Kidney (tissue), 13 donors: ENCODE measurements at regions not wholly inside any gene's neighbourhood (a gene's known extent, or its start where the extent isn't known, plus 50 kb on each side); places are given as distances from the start of the nearest gene placed in this dataset.

Source experiments
- DNase-seq, 5 donors: peaks; one replicate each; pipeline ENCODE4 v3.0.0-alpha.2; 2013 to 2020
- FAIRE-seq: peaks from 2 replicates; lab custom pipeline; 2012; peaks lifted over from hg19 to GRCh38; lab: Jason Lieb, UNC
- H3K27ac ChIP-seq, 2 donors: one replicate each; pipeline ENCODE4 v1.7.0; 2013; ENCODE audit warnings: low read depth in 2 of 2, low read length in 2 of 2, inconsistent platforms in 1 of 2
- H3K27me3 ChIP-seq: one replicate; pipeline ENCODE4 v1.7.1; 2013; ENCODE audit warnings: low read length, inconsistent platforms; ENCODE audit not compliant: control insufficient read depth, insufficient read depth
- H3K36me3 ChIP-seq, 3 donors: one replicate each; pipeline versions ENCODE4 v1.7.0 to v1.7.1; 2013; ENCODE audit warnings: low read length in 3 of 3, control low read depth in 1 of 3, inconsistent platforms in 1 of 3; ENCODE audit not compliant: insufficient read depth in 3 of 3, control insufficient read depth in 2 of 3
- H3K4me1 ChIP-seq, 3 donors: one replicate each; pipeline versions ENCODE4 v1.7.0 to v1.7.1; 2013; ENCODE audit warnings: low read length in 3 of 3, inconsistent platforms in 1 of 3, low read depth in 1 of 3; ENCODE audit not compliant: control insufficient read depth in 2 of 3, insufficient read depth in 2 of 3
- H3K4me3 ChIP-seq, 3 donors: one replicate each; pipeline versions ENCODE4 v1.7.0 to v1.8.1; 2013; ENCODE audit warnings: low read length in 3 of 3, control low read depth in 1 of 3, inconsistent platforms in 1 of 3
- H3K9ac ChIP-seq, 3 donors: one replicate each; pipeline versions ENCODE4 v1.7.0 to v1.7.1; 2013; ENCODE audit warnings: low read length in 3 of 3, control low read depth in 1 of 3, inconsistent platforms in 1 of 3
- H3K9me3 ChIP-seq, 3 donors: one replicate each; pipeline versions ENCODE4 v1.7.0 to v1.7.1; 2013; ENCODE audit warnings: low read length in 3 of 3, control low read depth in 1 of 3, inconsistent platforms in 1 of 3; ENCODE audit not compliant: control insufficient read depth in 2 of 3, insufficient read depth in 1 of 3
- intact Hi-C: fragments of 100-400 bp; cut with DNase I; formaldehyde crosslinking; loops from one replicate; pipeline ENCODE4 v1.11.1; 2022
- TF ChIP-seq, protein P1 (sequence below): IDR thresholded peaks from 3 replicates; pipeline ENCODE4 v1.5.1; 2012; ENCODE audit warnings: mild to moderate bottlenecking, moderate library complexity, borderline replicate concordance; ENCODE audit not compliant: insufficient read depth; ENCODE audit errors: extremely low read depth
- donor health status: control.
- donor health status: control.
- donor health status: control.
- donor health status: control.
- donor health status: control.
- donor health status: DM: yes; HTN: yes; CAD: no.
- donor health status: Normal renal cell carcinoma (clear cell type).

DNA sequence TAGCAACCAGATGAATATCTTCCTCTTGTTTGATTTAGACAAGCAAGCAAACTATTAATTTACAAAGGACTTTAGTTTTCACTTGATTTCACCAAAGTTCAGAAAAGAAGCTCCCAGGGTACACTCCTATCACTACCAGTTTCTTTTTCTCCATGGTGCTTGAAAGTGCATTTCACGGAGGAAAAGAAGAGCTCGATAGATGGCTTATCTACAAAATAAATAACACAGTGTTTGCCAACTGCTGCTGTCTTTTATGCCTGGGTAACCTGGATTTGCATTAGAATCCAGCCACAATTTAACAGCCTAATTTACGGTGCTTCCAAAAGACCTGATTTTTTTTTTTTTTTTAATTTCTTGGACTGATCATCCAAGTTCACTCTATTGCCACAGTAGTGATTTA is 275.7 kb downstream of the GPR37 start:
- no peaks in the 10 kb centered on the region for H3K27me3 ChIP-seq
- H3K9me3 ChIP-seq: no peaks in the 10 kb centered on the region
- TF ChIP-seq, protein P1, sequence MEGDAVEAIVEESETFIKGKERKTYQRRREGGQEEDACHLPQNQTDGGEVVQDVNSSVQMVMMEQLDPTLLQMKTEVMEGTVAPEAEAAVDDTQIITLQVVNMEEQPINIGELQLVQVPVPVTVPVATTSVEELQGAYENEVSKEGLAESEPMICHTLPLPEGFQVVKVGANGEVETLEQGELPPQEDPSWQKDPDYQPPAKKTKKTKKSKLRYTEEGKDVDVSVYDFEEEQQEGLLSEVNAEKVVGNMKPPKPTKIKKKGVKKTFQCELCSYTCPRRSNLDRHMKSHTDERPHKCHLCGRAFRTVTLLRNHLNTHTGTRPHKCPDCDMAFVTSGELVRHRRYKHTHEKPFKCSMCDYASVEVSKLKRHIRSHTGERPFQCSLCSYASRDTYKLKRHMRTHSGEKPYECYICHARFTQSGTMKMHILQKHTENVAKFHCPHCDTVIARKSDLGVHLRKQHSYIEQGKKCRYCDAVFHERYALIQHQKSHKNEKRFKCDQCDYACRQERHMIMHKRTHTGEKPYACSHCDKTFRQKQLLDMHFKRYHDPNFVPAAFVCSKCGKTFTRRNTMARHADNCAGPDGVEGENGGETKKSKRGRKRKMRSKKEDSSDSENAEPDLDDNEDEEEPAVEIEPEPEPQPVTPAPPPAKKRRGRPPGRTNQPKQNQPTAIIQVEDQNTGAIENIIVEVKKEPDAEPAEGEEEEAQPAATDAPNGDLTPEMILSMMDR: no peak
- no peak overlapping the region for H3K27ac ChIP-seq
- DNase-seq (no peak), FAIRE-seq (no peak)
- no peak overlapping the region for H3K4me3 ChIP-seq
- H3K9ac ChIP-seq: no peak overlapping the region
- no peaks in the 10 kb centered on the region for H3K36me3 ChIP-seq
- intact Hi-C loops: no loop called here
- no peaks in the 10 kb centered on the region for H3K4me1 ChIP-seq

DNA sequence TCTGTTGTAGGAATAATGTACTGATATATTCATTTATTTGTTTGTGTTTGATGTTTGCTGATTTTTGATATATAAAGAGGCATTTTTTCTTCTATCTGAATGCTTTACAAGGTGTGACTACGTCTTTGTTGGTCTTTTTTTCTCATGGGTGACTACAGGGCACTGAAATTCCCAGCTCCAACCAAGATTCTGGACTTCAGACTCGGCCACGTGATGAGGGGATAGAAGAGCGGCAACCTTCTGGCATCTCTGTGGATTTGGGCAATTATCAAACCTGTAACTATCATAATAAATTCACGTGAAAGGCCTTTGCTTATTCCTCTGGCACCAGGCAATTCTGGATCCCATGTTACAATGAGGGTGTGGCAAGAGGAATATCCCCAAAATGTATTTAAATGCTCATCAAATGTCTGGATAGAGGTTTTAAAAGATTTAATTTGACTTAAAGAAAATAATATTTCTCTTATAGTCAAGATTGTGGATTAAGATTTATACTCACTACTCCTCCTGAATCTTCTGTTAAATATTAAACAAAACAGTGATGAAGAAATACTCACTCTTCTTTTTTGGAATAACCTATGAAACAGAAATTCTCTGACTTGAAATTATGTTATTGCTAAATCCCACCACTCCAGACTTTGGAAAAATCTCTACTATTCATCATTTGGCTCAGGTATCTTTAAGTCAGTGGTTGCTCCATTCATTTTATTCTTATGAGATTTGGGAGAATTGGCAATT is 276.3 kb downstream of the GPR37 start:
- H3K9ac ChIP-seq: no peak overlapping the region
- H3K36me3 ChIP-seq: no peaks in the 10 kb centered on the region
- intact Hi-C loops: no loop called here
- H3K4me3 ChIP-seq: no peak overlapping the region
- H3K4me1 ChIP-seq: no peaks in the 10 kb centered on the region
- no peaks in the 10 kb centered on the region for H3K9me3 ChIP-seq
- no peaks in the 10 kb centered on the region for H3K27me3 ChIP-seq
- FAIRE-seq: no peak
- TF ChIP-seq, protein P1: no peak
- no peak overlapping the region for H3K27ac ChIP-seq
- no peak for DNase-seq

DNA sequence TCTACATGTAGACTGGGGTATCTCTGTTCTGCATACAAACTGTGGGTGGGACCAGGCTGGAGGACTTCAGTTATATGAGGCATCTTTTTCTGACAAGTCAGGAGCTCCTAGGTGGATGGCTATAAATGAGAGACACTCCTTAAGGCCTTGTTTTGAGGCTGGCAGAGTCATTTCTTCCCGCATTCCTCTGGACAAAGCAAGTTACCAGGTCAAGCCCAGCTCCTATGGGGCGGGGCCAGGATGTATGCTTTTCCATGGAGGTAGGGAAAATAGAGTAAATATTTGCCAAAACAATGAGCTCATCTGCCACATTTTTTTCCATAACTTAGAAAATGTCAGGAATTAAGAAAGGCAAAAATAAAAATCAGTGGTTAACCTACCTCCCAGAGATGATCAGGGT is 283.4 kb downstream of the GPR37 start:
- intact Hi-C loops: no loop called here
- TF ChIP-seq, protein P1: no peak
- no peak for FAIRE-seq
- Histone ChIP-seq H3K36me3 (no peaks in the 10 kb centered on the region), H3K27ac (no peak overlapping the region), H3K9me3 (no peaks in the 10 kb centered on the region), H3K4me1 (no peaks in the 10 kb centered on the region), H3K4me3 (no peak overlapping the region), H3K27me3 (no peaks in the 10 kb centered on the region), H3K9ac (no peak overlapping the region)
- no peak for DNase-seq
